ENCODE measurements at regions not wholly inside any gene's neighbourhood (a gene's known extent, or its start where the extent isn't known, plus 50 kb on each side); places are given as distances from the start of the nearest gene placed in this dataset.

DNA sequence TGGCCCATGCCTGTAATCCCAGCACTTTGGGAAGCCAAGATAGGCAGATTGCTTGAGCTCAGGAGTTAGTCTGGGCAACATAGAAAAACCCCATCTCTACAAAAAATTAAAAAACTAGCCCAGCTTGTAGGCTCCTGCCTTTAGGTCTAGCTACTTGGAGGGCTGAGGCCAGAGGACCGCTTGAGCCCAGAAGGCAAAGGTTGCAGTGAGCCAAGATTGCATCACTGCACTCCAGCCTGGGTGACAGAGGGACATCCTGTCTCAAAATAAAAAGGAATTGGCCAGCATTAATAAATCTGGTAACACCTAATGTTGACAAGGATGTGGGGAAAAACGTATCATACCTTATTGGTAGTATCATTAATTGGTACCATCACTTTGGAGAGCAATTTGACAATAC is 396.2 kb downstream of the PLPP3 start:
- TF ChIP-seq EP300 (IDR thresholded peaks at IDR 0.05; ENCODE audit: borderline replicate concordance) (no peak), CREB1 (IDR thresholded peaks at IDR 0.05; ENCODE audit: low read depth) (no peak), CEBPB (IDR thresholded peaks at IDR 0.05) (no peak), ZBTB7A (IDR thresholded peaks at IDR 0.05; ENCODE audit: low read depth) (no peak), YY1 (IDR thresholded peaks at IDR 0.05; ENCODE audit: low read depth) (no peak), TEAD4 (IDR thresholded peaks at IDR 0.05) (no peak), TAF1 (IDR thresholded peaks at IDR 0.05; ENCODE audit: low read depth) (no peak), RAD21 (IDR thresholded peaks at IDR 0.05; ENCODE audit: low read depth) (no peak), NFIC (IDR thresholded peaks at IDR 0.05) (no peak), FOXM1 (IDR thresholded peaks at IDR 0.05; ENCODE audit: borderline replicate concordance, low read depth) (no peak), TCF12 (IDR thresholded peaks at IDR 0.05; ENCODE audit: low read depth) (no peak), EGR1 (IDR thresholded peaks at IDR 0.05) (no peak)
- TF ChIP-seq, protein P1, sequence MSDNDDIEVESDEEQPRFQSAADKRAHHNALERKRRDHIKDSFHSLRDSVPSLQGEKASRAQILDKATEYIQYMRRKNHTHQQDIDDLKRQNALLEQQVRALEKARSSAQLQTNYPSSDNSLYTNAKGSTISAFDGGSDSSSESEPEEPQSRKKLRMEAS (IDR thresholded peaks at IDR 0.05), result no peak
- TF ChIP-seq, protein P2, sequence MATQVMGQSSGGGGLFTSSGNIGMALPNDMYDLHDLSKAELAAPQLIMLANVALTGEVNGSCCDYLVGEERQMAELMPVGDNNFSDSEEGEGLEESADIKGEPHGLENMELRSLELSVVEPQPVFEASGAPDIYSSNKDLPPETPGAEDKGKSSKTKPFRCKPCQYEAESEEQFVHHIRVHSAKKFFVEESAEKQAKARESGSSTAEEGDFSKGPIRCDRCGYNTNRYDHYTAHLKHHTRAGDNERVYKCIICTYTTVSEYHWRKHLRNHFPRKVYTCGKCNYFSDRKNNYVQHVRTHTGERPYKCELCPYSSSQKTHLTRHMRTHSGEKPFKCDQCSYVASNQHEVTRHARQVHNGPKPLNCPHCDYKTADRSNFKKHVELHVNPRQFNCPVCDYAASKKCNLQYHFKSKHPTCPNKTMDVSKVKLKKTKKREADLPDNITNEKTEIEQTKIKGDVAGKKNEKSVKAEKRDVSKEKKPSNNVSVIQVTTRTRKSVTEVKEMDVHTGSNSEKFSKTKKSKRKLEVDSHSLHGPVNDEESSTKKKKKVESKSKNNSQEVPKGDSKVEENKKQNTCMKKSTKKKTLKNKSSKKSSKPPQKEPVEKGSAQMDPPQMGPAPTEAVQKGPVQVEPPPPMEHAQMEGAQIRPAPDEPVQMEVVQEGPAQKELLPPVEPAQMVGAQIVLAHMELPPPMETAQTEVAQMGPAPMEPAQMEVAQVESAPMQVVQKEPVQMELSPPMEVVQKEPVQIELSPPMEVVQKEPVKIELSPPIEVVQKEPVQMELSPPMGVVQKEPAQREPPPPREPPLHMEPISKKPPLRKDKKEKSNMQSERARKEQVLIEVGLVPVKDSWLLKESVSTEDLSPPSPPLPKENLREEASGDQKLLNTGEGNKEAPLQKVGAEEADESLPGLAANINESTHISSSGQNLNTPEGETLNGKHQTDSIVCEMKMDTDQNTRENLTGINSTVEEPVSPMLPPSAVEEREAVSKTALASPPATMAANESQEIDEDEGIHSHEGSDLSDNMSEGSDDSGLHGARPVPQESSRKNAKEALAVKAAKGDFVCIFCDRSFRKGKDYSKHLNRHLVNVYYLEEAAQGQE (IDR thresholded peaks at IDR 0.05; ENCODE audit: low read depth), result no peak
- TF ChIP-seq, protein P3, sequence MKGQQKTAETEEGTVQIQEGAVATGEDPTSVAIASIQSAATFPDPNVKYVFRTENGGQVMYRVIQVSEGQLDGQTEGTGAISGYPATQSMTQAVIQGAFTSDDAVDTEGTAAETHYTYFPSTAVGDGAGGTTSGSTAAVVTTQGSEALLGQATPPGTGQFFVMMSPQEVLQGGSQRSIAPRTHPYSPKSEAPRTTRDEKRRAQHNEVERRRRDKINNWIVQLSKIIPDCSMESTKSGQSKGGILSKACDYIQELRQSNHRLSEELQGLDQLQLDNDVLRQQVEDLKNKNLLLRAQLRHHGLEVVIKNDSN (IDR thresholded peaks at IDR 0.05), result no peak

DNA sequence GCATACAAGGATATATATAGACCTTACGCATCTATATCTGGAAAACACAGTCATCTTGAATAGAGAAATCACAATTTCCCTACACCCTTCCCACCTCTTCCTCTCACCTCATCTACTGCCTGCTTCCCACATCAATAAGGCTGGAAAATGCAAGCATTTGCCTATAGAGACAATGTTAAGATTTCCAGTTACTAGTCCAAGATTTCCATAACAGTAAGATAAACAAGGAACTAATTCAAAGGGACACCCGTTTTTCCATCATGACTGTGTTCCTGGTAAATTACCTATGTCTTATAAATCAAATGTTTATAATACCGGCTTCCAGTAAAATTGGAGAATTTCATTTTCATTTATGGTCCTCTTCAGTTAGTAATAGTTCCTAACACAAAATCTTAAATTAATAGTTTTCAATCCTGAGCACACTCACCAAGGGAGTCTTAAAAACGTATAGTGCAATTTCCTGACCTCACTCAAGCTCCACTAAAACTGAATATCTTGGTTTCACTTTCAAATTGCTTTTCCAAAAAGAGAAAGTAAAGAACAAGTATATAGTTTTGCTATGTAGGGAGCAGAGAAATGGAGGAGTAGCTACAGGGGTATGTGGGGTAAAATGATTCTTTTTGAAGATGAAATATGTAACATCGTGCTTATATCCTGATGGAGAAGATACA is 398.7 kb downstream of the PLPP3 start:
- TF ChIP-seq YY1 (IDR thresholded peaks at IDR 0.05; ENCODE audit: low read depth) (no peak), RAD21 (IDR thresholded peaks at IDR 0.05; ENCODE audit: low read depth) (no peak), TAF1 (IDR thresholded peaks at IDR 0.05; ENCODE audit: low read depth) (no peak), EP300 (IDR thresholded peaks at IDR 0.05; ENCODE audit: borderline replicate concordance) (no peak), CEBPB (IDR thresholded peaks at IDR 0.05) (no peak), TEAD4 (IDR thresholded peaks at IDR 0.05) (no peak), TCF12 (IDR thresholded peaks at IDR 0.05; ENCODE audit: low read depth) (no peak), ZBTB7A (IDR thresholded peaks at IDR 0.05; ENCODE audit: low read depth) (no peak), FOXM1 (IDR thresholded peaks at IDR 0.05; ENCODE audit: borderline replicate concordance, low read depth) (no peak), CREB1 (IDR thresholded peaks at IDR 0.05; ENCODE audit: low read depth) (no peak), EGR1 (IDR thresholded peaks at IDR 0.05) (no peak), NFIC (IDR thresholded peaks at IDR 0.05) (no peak)
- TF ChIP-seq, protein P3 (IDR thresholded peaks at IDR 0.05), result no peak
- TF ChIP-seq, protein P1 (IDR thresholded peaks at IDR 0.05), result no peak
- TF ChIP-seq, protein P2 (IDR thresholded peaks at IDR 0.05; ENCODE audit: low read depth), result no peak

DNA sequence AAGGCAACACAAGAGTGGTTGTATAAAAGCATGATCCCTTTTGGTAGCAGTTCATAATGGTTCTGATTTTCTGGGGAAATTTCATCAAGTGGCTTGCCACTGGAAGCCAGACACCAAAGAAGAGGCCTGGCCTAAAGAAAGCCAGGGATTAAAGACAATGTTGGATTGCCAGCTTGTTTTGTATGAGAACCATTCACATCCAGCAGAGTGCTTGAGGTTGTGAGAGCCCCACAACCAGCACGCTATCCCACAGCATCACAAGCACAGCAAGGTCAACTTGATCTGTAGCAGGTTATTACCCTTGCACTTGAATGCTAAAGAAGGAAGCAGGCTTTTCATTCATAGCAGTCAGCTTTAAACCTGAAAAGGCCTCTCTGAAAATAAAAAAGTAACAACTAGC is 399.8 kb downstream of the PLPP3 start:
- TF ChIP-seq FOXM1 (IDR thresholded peaks at IDR 0.05; ENCODE audit: borderline replicate concordance, low read depth), result no peak
- no peak for TF ChIP-seq NFIC (IDR thresholded peaks at IDR 0.05)
- TF ChIP-seq, protein P3 (IDR thresholded peaks at IDR 0.05), result no peak
- no peak for TF ChIP-seq EGR1 (IDR thresholded peaks at IDR 0.05)
- no peak for TF ChIP-seq CEBPB (IDR thresholded peaks at IDR 0.05)
- TF ChIP-seq RAD21 (IDR thresholded peaks at IDR 0.05; ENCODE audit: low read depth), result no peak
- TF ChIP-seq, protein P1 (IDR thresholded peaks at IDR 0.05), result no peak
- no peak for TF ChIP-seq EP300 (IDR thresholded peaks at IDR 0.05; ENCODE audit: borderline replicate concordance)
- no peak for TF ChIP-seq TEAD4 (IDR thresholded peaks at IDR 0.05)
- TF ChIP-seq ZBTB7A (IDR thresholded peaks at IDR 0.05; ENCODE audit: low read depth), result no peak

DNA sequence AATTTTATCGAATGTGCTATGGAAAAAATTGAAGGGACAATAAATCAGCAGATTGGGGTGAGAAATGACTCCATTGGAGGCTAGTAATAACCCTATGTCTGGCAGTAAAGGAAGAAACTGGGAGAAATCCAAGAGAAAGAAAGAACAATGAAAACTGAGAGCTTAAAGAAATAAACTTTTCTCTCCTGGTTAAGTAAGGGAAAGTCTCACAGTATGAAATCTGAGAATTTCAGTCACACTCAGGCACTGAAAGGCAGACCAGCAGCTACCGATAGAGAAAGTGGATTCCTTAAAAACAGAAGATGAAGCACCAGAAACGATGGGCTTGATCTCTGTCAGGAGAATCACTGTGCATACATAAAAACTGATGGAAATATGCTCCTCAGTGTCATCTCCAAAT is 404.2 kb downstream of the PLPP3 start:
- no peak for TF ChIP-seq CREB1 (IDR thresholded peaks at IDR 0.05; ENCODE audit: low read depth)
- TF ChIP-seq, protein P2 (IDR thresholded peaks at IDR 0.05; ENCODE audit: low read depth), result no peak
- TF ChIP-seq EP300 (IDR thresholded peaks at IDR 0.05; ENCODE audit: borderline replicate concordance), result no peak
- no peak for TF ChIP-seq RAD21 (IDR thresholded peaks at IDR 0.05; ENCODE audit: low read depth)
- TF ChIP-seq, protein P1 (IDR thresholded peaks at IDR 0.05), result no peak
- TF ChIP-seq YY1 (IDR thresholded peaks at IDR 0.05; ENCODE audit: low read depth), result no peak
- TF ChIP-seq FOXM1 (IDR thresholded peaks at IDR 0.05; ENCODE audit: borderline replicate concordance, low read depth), result no peak
- TF ChIP-seq EGR1 (IDR thresholded peaks at IDR 0.05), result no peak
- TF ChIP-seq NFIC (IDR thresholded peaks at IDR 0.05), result no peak
- TF ChIP-seq CEBPB (IDR thresholded peaks at IDR 0.05), result no peak
